BLaER1 treated with 17β-estradiol and CSF1 and Interleukin-3, amounts not matched to agents 10 nM and 100 nM (cell line): ENCODE measurements at regions not wholly inside any gene's neighbourhood (a gene's known extent, or its start where the extent isn't known, plus 50 kb on each side); places are given as distances from the start of the nearest gene placed in this dataset.
"Not testable (repeated sequence)": the region's sequence is repeated elsewhere in the genome, so short reads cannot be mapped to it uniquely, and the experiment has no call there.

ENCODE experiments used
- H3K27ac ChIP-seq, 11 experiments: shearing (Covaris generic); formaldehyde crosslinking; 2 replicates each; pipeline ENCODE4 v1.8.1; 2022
- H3K27me3 ChIP-seq, 11 experiments: shearing (Covaris generic); formaldehyde crosslinking; 2 replicates each; pipeline ENCODE4 v1.8.1; 2022
- H3K36me3 ChIP-seq, 11 experiments: shearing (Covaris generic); formaldehyde crosslinking; 2 replicates each; pipeline ENCODE4 v1.8.1; 2022
- H3K4me1 ChIP-seq, 10 experiments: shearing (Covaris generic); formaldehyde crosslinking; 2 replicates each; pipeline ENCODE4 v1.8.1; 2022
- H3K4me2 ChIP-seq, 11 experiments: shearing (Covaris generic); formaldehyde crosslinking; 2 replicates each; pipeline ENCODE4 v1.8.1; 2022
- H3K4me3 ChIP-seq, 10 experiments: shearing (Covaris generic); formaldehyde crosslinking; 2 replicates each; pipeline ENCODE4 v1.8.1; 2022
- H3K9ac ChIP-seq, 11 experiments: shearing (Covaris generic); formaldehyde crosslinking; 2 replicates each; pipeline ENCODE4 v1.8.1; 2022
- H3K9me3 ChIP-seq, 11 experiments: shearing (Covaris generic); formaldehyde crosslinking; replicated peaks in 1 of 11; 2 replicates each; pipeline ENCODE4 v1.8.1; 2022
- H4K20me1 ChIP-seq, 11 experiments: shearing (Covaris generic); formaldehyde crosslinking; 2 replicates each; pipeline ENCODE4 v1.8.1; 2022
- Cebpa-rat ChIP-seq, 11 experiments: shearing (Covaris generic); IDR thresholded peaks; 2 replicates each; pipeline ENCODE4 v1.8.1; 2022

DNA sequence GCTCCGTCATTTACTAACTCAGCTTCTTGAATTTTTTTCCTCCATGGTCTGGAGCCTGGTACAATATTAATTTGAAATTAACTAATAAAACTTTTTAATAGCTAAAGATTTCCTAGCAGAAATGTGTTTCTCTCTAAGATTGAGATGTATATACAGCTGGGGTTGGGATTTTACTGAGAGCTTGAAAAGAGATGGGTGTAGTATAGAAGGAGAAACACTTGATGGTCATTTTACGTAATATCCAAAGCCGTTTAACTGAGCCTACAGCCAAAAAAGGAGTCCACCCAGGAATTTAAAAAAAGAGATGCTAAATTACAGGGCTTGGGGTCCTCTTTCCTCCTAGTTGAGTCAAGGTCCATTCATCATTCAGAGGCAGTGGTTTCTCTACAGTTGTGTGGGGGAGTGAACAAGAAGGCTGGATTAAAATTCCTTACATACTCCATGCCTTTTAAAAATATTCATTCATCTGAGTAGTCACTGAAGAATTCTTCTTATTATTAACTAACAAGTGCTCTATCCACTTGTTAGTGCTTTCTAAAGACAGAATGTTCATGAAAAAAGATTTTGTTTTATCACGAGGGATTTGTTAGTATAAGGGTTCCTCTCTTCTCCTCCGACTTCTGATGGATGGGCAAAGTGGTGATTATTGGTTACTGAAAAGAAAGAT, 255.3 kb upstream of the IL12A start:
- Histone ChIP-seq H3K4me3 (no peak overlapping the region), H3K4me2 (no peak overlapping the region), H3K27me3 (no peaks in the 10 kb centered on the region), H3K36me3 (no peaks in the 10 kb centered on the region), H3K4me1 (peaks cover 0 to 7% (median 0%) of the 10 kb centered on the region in 10 experiments; a peak in 2 of 20 replicates), H3K27ac (no peak overlapping the region), H3K9me3 (no peaks in the 10 kb centered on the region), H4K20me1 (no peaks in the 10 kb centered on the region), H3K9ac (no peak overlapping the region)
- no peak for TF ChIP-seq Cebpa-rat (IDR thresholded peaks at IDR 0.05)

DNA sequence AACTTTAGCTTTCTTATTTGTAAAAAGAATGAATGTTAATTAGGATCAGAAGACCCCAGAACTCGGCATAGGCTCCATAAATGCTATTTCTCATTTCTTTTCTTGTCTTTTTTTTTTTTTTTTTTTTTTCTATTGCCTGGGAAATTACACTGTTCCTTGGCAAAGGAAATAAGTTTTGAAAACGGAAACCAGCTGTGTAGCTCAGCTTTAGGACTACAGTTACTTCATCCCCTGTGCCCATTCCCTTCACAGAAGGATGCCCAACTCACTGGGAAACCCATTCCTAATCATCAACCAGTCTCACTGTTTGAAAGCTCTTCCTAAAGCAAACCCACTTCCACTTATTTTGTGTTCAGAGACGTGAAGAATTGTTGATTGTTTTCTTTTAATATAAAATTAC, 254.0 kb upstream of the IL12A start:
- peaks cover 0 to 7% (median 0%) of the 10 kb centered on the region in 10 experiments; a peak in 2 of 20 replicates for H3K4me1 ChIP-seq
- TF ChIP-seq Cebpa-rat (IDR thresholded peaks at IDR 0.05), result no peak

DNA sequence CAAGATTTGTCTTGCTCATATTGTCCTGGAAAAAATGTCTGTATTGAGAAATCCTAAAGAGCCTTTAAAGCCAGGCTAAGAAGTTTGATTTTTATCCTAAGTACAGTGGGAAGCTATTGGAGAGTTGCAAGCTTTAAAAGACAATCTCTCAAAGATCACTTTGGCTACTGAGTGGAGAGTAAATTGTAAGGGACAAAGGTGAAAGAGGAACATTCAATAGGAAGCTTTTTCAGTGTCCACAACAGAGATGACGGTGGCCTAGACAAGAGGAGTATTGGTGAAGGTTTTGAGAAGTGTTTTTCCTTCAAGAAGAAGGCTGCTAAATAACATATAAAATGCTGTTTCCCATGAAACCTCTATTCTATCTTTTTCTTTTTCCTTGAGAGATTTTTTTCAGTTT, 249.5 kb upstream of the IL12A start:
- Histone ChIP-seq H3K4me3 (no peak overlapping the region), H3K4me1 (no peaks in the 10 kb centered on the region), H3K9me3 (no peaks in the 10 kb centered on the region), H3K36me3 (no peaks in the 10 kb centered on the region), H4K20me1 (no peaks in the 10 kb centered on the region), H3K27ac (no peak overlapping the region), H3K4me2 (no peak overlapping the region), H3K9ac (no peak overlapping the region), H3K27me3 (no peaks in the 10 kb centered on the region)
- no peak for TF ChIP-seq Cebpa-rat (IDR thresholded peaks at IDR 0.05)

More for the DNA sequence above, 254.0 kb upstream of the IL12A start:
- no peak overlapping the region for H3K9ac ChIP-seq
- H3K27ac ChIP-seq, result no peak overlapping the region
- H3K36me3 ChIP-seq, result no peaks in the 10 kb centered on the region
- H3K4me3 ChIP-seq, result no peak overlapping the region
- H3K4me2 ChIP-seq, result no peak overlapping the region
- H3K27me3 ChIP-seq, result no peaks in the 10 kb centered on the region
- H3K9me3 ChIP-seq, result no peaks in the 10 kb centered on the region
- no peaks in the 10 kb centered on the region for H4K20me1 ChIP-seq

DNA sequence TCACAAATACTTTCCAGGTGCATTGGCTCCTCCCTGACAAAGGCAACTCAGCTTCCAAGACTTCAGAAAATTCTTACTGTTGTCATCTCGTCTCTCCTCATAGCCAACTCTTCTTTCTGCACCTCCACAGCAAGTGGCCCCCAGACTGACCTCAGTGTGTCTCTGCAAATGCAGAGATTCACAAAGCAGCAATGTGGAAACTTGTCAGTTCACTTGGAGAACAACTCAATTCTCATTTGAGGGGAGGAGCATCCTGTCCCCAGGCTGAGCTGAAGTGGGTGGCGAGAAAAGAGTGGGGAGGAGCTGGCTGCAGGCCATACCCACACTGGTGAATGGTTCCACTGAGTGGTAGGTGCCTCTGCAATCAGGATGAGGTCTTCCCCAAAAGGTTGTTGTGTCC, 248.7 kb upstream of the IL12A start:
- Histone ChIP-seq H3K27me3 (no peaks in the 10 kb centered on the region), H3K27ac (no peak overlapping the region), H4K20me1 (no peaks in the 10 kb centered on the region), H3K36me3 (no peaks in the 10 kb centered on the region), H3K4me2 (no peak overlapping the region), H3K9ac (no peak overlapping the region), H3K4me3 (no peak overlapping the region), H3K9me3 (no peaks in the 10 kb centered on the region), H3K4me1 (no peaks in the 10 kb centered on the region)
- TF ChIP-seq Cebpa-rat (IDR thresholded peaks at IDR 0.05), result no peak

DNA sequence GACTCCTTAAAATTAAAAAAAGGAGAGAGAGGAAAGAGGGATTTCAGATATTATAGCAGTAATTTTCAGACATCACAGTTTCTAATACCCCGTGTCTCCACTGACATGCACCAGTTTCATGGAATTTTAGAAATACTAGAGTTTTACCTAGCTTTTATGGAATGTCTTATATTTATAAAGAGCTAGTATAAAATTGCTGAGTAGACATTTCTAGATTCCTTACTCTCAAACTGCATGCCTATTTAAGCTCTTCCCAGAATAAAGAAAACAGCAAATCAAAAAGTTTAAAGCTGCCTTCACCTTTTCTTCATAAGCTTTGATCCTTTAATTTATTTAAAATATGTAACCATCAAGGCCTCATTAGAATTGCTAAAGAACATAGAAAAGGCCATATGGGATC, 247.4 kb upstream of the IL12A start:
- Histone ChIP-seq H3K9me3 (no peaks in the 10 kb centered on the region), H4K20me1 (no peaks in the 10 kb centered on the region), H3K9ac (no peak overlapping the region), H3K4me3 (no peak overlapping the region), H3K27me3 (no peaks in the 10 kb centered on the region), H3K4me1 (no peaks in the 10 kb centered on the region), H3K36me3 (no peaks in the 10 kb centered on the region), H3K4me2 (no peak overlapping the region), H3K27ac (no peak overlapping the region)
- no peak for TF ChIP-seq Cebpa-rat (IDR thresholded peaks at IDR 0.05)

DNA sequence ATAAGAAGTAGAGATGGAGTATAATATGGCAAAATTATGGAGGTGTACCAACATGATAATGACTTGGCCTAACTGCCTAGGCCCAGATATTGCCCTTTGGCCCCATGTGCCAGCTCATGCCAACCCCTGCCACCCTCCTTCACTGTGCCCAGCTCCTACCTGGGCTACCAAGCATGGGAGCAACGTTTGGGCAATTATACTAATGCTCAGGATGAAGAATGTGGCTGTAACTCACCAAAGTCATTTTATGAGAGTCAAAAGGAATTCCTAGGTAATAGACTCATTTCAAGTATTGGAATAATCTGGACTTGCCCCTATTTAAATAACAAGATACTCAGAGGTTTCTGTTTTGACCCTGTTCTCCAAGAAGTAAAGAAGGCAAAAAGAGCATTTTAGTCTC, 240.2 kb upstream of the IL12A start:
- no peak overlapping the region for H3K4me2 ChIP-seq
- H4K20me1 ChIP-seq, result no peaks in the 10 kb centered on the region
- no peak overlapping the region for H3K4me3 ChIP-seq
- no peaks in the 10 kb centered on the region for H3K27me3 ChIP-seq
- H3K9ac ChIP-seq, result no peak overlapping the region
- H3K9me3 ChIP-seq, result no peaks in the 10 kb centered on the region
- H3K4me1 ChIP-seq, result no peaks in the 10 kb centered on the region
- H3K36me3 ChIP-seq, result no peaks in the 10 kb centered on the region
- no peak for TF ChIP-seq Cebpa-rat (IDR thresholded peaks at IDR 0.05)
- H3K27ac ChIP-seq, result no peak overlapping the region

DNA sequence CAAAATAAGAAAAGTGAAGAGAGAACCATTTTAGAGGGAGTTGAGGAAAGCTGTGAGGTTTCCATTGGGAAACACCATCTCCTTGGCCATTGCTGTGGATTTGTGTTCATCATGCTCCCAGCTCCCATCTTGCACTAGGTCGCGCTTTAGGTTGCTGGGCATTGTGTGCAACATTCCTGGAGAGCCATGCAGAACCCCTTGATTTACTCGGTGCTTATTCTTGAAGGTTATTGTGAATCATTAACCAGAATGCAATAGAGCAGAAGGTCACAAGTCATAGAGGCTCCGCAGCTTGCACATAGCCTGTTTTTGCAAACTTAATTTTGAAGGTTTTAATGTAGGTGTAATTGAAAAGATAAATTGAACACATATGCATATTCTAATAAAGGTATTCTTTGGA, 239.2 kb upstream of the IL12A start:
- no peak for TF ChIP-seq Cebpa-rat (IDR thresholded peaks at IDR 0.05)

DNA sequence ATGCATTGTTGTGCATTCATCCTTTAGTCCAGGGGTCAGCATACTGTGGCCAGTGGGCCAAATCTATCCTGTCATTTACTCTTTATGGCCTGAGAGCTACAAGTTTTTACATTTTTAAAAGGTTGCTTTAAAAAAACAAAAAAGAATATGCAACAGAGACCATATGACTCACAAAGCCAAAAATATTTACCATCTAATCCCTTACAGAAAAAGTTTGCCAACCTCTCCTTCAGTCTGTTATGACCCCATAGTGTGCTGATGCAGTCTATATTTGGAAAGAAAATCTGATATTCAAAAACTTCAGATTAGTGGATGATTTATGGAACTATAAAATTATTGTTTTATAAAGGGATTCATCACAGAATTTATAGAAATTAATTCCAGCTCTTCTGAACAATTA, 237.5 kb upstream of the IL12A start:
- H3K9me3 ChIP-seq, result peaks cover 14 to 19% (median 18%) of the 10 kb centered on the region in 11 experiments
- no peaks in the 10 kb centered on the region for H3K27me3 ChIP-seq
- H3K4me1 ChIP-seq, result no peaks in the 10 kb centered on the region
- no peak overlapping the region for H3K9ac ChIP-seq
- no peaks in the 10 kb centered on the region for H4K20me1 ChIP-seq
- no peak overlapping the region for H3K4me3 ChIP-seq
- H3K36me3 ChIP-seq, result peaks cover 0 to 11% (median 0%) of the 10 kb centered on the region in 11 experiments; a peak in 4 of 22 replicates
- no peak for TF ChIP-seq Cebpa-rat (IDR thresholded peaks at IDR 0.05)
- no peak overlapping the region for H3K27ac ChIP-seq
- H3K4me2 ChIP-seq, result no peak overlapping the region

More for the DNA sequence above, 239.2 kb upstream of the IL12A start:
- no peak overlapping the region for H3K9ac ChIP-seq
- no peak overlapping the region for H3K27ac ChIP-seq
- H4K20me1 ChIP-seq, result no peaks in the 10 kb centered on the region
- no peaks in the 10 kb centered on the region for H3K36me3 ChIP-seq
- H3K4me1 ChIP-seq, result no peaks in the 10 kb centered on the region
- no peak overlapping the region for H3K4me3 ChIP-seq
- peaks cover 0 to 1% (median under 1%) of the 10 kb centered on the region in 11 experiments; a peak in 3 of 22 replicates for H3K9me3 ChIP-seq
- H3K27me3 ChIP-seq, result no peaks in the 10 kb centered on the region
- no peak overlapping the region for H3K4me2 ChIP-seq

DNA sequence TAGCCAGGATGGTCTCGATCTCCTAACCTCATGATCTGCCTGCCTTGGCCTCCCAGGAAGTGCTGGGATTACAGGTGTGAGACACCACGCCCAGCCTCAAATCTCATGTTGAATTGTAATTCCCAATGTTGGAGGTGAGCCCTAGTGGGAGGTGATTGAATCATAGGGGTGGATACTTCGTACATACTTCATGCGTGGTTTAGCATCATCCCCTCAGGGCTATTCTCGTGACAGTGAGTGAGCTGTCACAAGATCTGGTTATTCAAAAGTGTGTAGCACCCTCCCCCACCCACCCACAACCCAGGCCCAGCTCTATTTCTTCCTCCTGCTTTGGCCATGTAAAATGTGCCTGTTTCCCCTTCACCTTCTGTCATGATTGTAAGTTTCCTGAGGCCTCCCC, 236.9 kb upstream of the IL12A start:
- Histone ChIP-seq H3K36me3 (peaks cover 0 to 13% (median 0%) of the 10 kb centered on the region in 11 experiments; a peak in 4 of 22 replicates), H3K4me1 (no peaks in the 10 kb centered on the region), H3K9ac (no peak overlapping the region), H3K27me3 (no peaks in the 10 kb centered on the region), H3K27ac (no peak overlapping the region), H3K4me3 (no peak overlapping the region), H4K20me1 (no peaks in the 10 kb centered on the region), H3K4me2 (no peak overlapping the region), H3K9me3 (peaks cover 20 to 25% (median 24%) of the 10 kb centered on the region in 11 experiments)
- TF ChIP-seq Cebpa-rat (IDR thresholded peaks at IDR 0.05), result no peak

DNA sequence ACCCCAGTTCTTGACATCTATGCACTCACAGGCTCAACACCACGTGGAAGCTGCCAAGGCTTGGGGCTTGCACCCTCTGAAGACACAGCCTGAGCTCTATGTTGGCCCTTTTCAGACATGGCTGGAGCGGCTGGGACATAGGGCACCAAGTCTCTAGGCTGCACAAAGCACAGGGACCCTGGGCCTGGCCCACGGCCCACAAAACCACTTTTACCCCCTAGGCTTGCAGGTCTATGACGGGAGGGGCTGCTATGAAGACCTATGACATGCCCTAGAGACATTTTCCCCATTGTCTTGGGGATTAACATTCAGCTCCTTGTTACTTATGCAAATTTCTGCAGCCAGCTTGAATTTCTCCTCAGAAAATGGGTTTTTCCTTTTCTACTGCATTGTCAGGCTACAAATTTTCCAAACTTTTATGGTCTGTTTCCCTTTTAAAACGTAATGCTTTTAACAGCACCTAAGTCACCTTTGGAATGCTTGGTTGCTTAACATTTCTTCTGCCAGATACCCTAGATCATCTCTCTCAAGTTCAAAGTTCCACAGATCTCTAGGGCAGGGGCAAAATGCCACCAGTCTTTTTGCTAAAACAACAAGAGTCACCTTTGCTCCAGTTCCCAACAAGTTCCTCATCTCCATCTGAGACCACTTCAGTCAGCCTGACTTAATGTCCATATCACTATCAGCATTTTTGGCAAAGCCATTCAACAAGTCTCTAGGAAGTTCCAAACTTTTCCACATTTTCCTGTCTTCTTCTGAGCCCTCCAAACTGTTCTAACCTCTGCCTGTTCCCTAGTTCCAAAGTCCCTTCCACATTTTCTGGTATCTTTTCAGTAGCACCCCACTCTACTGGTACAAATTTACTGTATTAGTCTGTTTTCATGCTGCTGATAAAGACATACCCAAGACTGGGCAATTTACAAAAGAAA, 232.1 kb upstream of the IL12A start:
- not testable (repeated sequence) for H3K4me3 ChIP-seq, H3K4me1 ChIP-seq, H3K27ac ChIP-seq, H3K27me3 ChIP-seq, H3K4me2 ChIP-seq, H4K20me1 ChIP-seq, H3K9ac ChIP-seq
- Histone ChIP-seq H3K36me3 (peaks cover 0 to 13% (median 0%) of the 10 kb centered on the region in 11 experiments; a peak in 4 of 22 replicates), H3K9me3 (peaks cover 23 to 34% (median 32%) of the 10 kb centered on the region in 11 experiments)
